Gastrocnemius medialis (tissue), 4 donors: ENCODE measurements at regions not wholly inside any gene's neighbourhood (a gene's known extent, or its start where the extent isn't known, plus 50 kb on each side); places are given as distances from the start of the nearest gene placed in this dataset.

Experiments
- ATAC-seq, 2 donors: fragments of 150-250 bp; one replicate each; pipeline ENCODE4 v1.9.1; 2016
- DNase-seq, 2 donors: peaks; one replicate each; pipeline ENCODE4 v3.0.0-alpha.2; 2019
- H3K27ac ChIP-seq, 4 donors: fragments of 200-600 bp; sonication (generic); 1 replicate in 1 of 4; 2 replicates in 3 of 4; pipeline ENCODE4 v1.5.1; 2016 to 2018; ENCODE audit warnings: mild to moderate bottlenecking in 2 of 4, moderate library complexity in 1 of 4
- H3K27me3 ChIP-seq, 3 donors: fragments of 200-600 bp; sonication (generic) in 2 of 3; 1 replicate in 1 of 3; 2 replicates in 2 of 3; pipeline versions ENCODE4 v1.5.1 to v1.6.0; 2016 to 2019; ENCODE audit warnings: mild to moderate bottlenecking in 1 of 3, moderate library complexity in 1 of 3
- H3K36me3 ChIP-seq, 2 donors: fragments of 200-600 bp; sonication (generic) in 1 of 2; one replicate each; pipeline ENCODE4 v1.5.1; 2017 to 2018
- H3K4me1 ChIP-seq, 2 donors: fragments of 200-600 bp; sonication (generic) in 1 of 2; one replicate each; pipeline ENCODE4 v1.5.1; 2016 to 2017; ENCODE audit warnings: mild to moderate bottlenecking in 2 of 2
- H3K4me3 ChIP-seq, 4 donors: fragments of 200-600 bp; sonication (generic) in 3 of 4; 1 replicate in 1 of 4; 2 replicates in 3 of 4; pipeline ENCODE4 v1.5.1; 2016 to 2019; ENCODE audit warnings: mild to moderate bottlenecking in 2 of 4
- H3K9me3 ChIP-seq, 3 donors: fragments of 200-600 bp; sonication (generic) in 2 of 3; 1 replicate in 1 of 3; 2 replicates in 2 of 3; pipeline ENCODE4 v1.5.1; 2016 to 2019
- CTCF ChIP-seq, 5 experiments: fragments of 450-650 bp in 3 of 5; fragments of 200-600 bp in 2 of 5; sonication (generic) in 2 of 5; IDR thresholded peaks in 4 of 5; conservative IDR thresholded peaks in 1 of 5; 1 replicate in 4 of 5; 2 replicates in 1 of 5; pipeline ENCODE4 v1.5.1; 2016 to 2019; ENCODE audit warnings: antibody characterized with exemption in 5 of 5, mild to moderate bottlenecking in 3 of 5, moderate library complexity in 3 of 5
- POLR2A ChIP-seq, 2 donors: fragments of 450-650 bp; IDR thresholded peaks; one replicate each; pipeline ENCODE4 v1.6.1; 2017; ENCODE audit warnings: antibody characterized with exemption in 2 of 2, mild to moderate bottlenecking in 2 of 2, moderate library complexity in 2 of 2
- in situ Hi-C, 4 donors: fragments of 200-750 bp; cut with MboI; loops; one replicate each; pipeline versions ENCODE4 v1.15.0 to v1.8.0; 2017; ENCODE audit warnings: low sequenced_read_pairs in 4 of 4
- intact Hi-C: fragments of 100-400 bp; cut with DNase I; formaldehyde crosslinking; loops from one replicate; pipeline ENCODE4 v1.15.1; 2023; ENCODE audit warnings: low total_unique reads

GRCh38 chr5:94082405-94082804 is 341.0 kb upstream of the POU5F2 start:
- H3K4me1 ChIP-seq, result peaks cover 11 to 20% of the 10 kb centered on the region in 2 donors
- H3K36me3 ChIP-seq, result no peaks in the 10 kb centered on the region
- ATAC-seq, result no peak
- intact Hi-C loops (no loop called here), in situ Hi-C loops (no loop called here)
- H3K9me3 ChIP-seq, result no peaks in the 10 kb centered on the region
- H3K27ac ChIP-seq, result no peak overlapping the region
- H3K4me3 ChIP-seq, result no peak overlapping the region
- TF ChIP-seq POLR2A (IDR thresholded peaks at IDR 0.05), result no peak
- TF ChIP-seq CTCF (IDR thresholded peaks at IDR 0.05 in 4 of 5, conservative IDR thresholded peaks at IDR 0.05 in 1 of 5), result no peak
- no peaks in the 10 kb centered on the region for H3K27me3 ChIP-seq
- no peak for DNase-seq

GRCh38 chr5:94081088-94081487 is 339.7 kb upstream of the POU5F2 start:
- in situ Hi-C loops (no loop called here), intact Hi-C loops (no loop called here)
- no peak overlapping the region for H3K27ac ChIP-seq
- TF ChIP-seq CTCF (IDR thresholded peaks at IDR 0.05 in 4 of 5, conservative IDR thresholded peaks at IDR 0.05 in 1 of 5), result no peak
- no peak for TF ChIP-seq POLR2A (IDR thresholded peaks at IDR 0.05)
- no peaks in the 10 kb centered on the region for H3K36me3 ChIP-seq
- ATAC-seq, result no peak
- no peak for DNase-seq
- H3K4me1 ChIP-seq, result peaks cover 12 to 20% of the 10 kb centered on the region in 2 donors
- no peak overlapping the region for H3K4me3 ChIP-seq
- H3K9me3 ChIP-seq, result no peaks in the 10 kb centered on the region
- no peaks in the 10 kb centered on the region for H3K27me3 ChIP-seq

- in situ Hi-C loops (no loop called here), intact Hi-C loops (no loop called here)
- ATAC-seq (no peak), DNase-seq (no peak)
- H3K27ac ChIP-seq, result no peak overlapping the region
- no peaks in the 10 kb centered on the region for H3K9me3 ChIP-seq
- TF ChIP-seq POLR2A (IDR thresholded peaks at IDR 0.05) (no peak), CTCF (IDR thresholded peaks at IDR 0.05 in 4 of 5, conservative IDR thresholded peaks at IDR 0.05 in 1 of 5) (no peak)
- H3K4me3 ChIP-seq, result no peak overlapping the region
- no peaks in the 10 kb centered on the region for H3K36me3 ChIP-seq
- peaks cover 12 to 20% of the 10 kb centered on the region in 2 donors for H3K4me1 ChIP-seq
- no peaks in the 10 kb centered on the region for H3K27me3 ChIP-seq
Observed at GRCh38 chr5:94080390-94080789, 339.0 kb upstream of the POU5F2 start.

- Histone ChIP-seq H3K36me3 (no peaks in the 10 kb centered on the region), H3K4me1 (peaks cover 5 to 10% of the 10 kb centered on the region in 2 donors), H3K27me3 (no peaks in the 10 kb centered on the region), H3K4me3 (no peak overlapping the region), H3K27ac (no peak overlapping the region), H3K9me3 (no peaks in the 10 kb centered on the region)
- no peak for DNase-seq
- TF ChIP-seq POLR2A (IDR thresholded peaks at IDR 0.05) (no peak), CTCF (IDR thresholded peaks at IDR 0.05 in 4 of 5, conservative IDR thresholded peaks at IDR 0.05 in 1 of 5) (no peak)
- intact Hi-C loops (no loop called here), in situ Hi-C loops (no loop called here)
- no peak for ATAC-seq
Observed at GRCh38 chr5:94072116-94072515, 330.7 kb upstream of the POU5F2 start.

- H3K27ac ChIP-seq, result no peak overlapping the region
- in situ Hi-C loops, result no loop called here
- H3K9me3 ChIP-seq, result no peaks in the 10 kb centered on the region
- intact Hi-C loops, result no loop called here
- no peaks in the 10 kb centered on the region for H3K36me3 ChIP-seq
- ATAC-seq (no peak), DNase-seq (no peak)
- H3K4me1 ChIP-seq, result no peaks in the 10 kb centered on the region
- TF ChIP-seq CTCF (IDR thresholded peaks at IDR 0.05 in 4 of 5, conservative IDR thresholded peaks at IDR 0.05 in 1 of 5) (no peak), POLR2A (IDR thresholded peaks at IDR 0.05) (no peak)
- H3K27me3 ChIP-seq, result no peaks in the 10 kb centered on the region
- no peak overlapping the region for H3K4me3 ChIP-seq
Observed at GRCh38 chr5:94066437-94067207, 325.2 kb upstream of the POU5F2 start.
